ENCODE measurements at regions not wholly inside any gene's neighbourhood (a gene's known extent, or its start where the extent isn't known, plus 50 kb on each side); places are given as distances from the start of the nearest gene placed in this dataset.

GRCh38 chr1:186568221-186568620, 107.3 kb upstream of the PDC start:
- TF ChIP-seq MAX (IDR thresholded peaks at IDR 0.05; ENCODE audit: low read depth, low read length) (no peak), CTCF (IDR thresholded peaks at IDR 0.05; ENCODE audit: low read depth, low read length) (no peak), POLR2A (IDR thresholded peaks at IDR 0.05; ENCODE audit: extremely low read depth, insufficient read length) (no peak), MYC (IDR thresholded peaks at IDR 0.05; ENCODE audit: low read depth, low read length) (no peak)
- H3K4me3 ChIP-seq (ENCODE audit: low read depth, low read length): no peak overlapping the region
- DNase-seq (ENCODE audit: low read depth): no peak

GRCh38 chr1:186566140-186566855, 105.4 kb upstream of the PDC start:
- TF ChIP-seq MYC (IDR thresholded peaks at IDR 0.05; ENCODE audit: low read depth, low read length) (no peak), POLR2A (IDR thresholded peaks at IDR 0.05; ENCODE audit: extremely low read depth, insufficient read length) (no peak), CTCF (IDR thresholded peaks at IDR 0.05; ENCODE audit: low read depth, low read length) (no peak), MAX (IDR thresholded peaks at IDR 0.05; ENCODE audit: low read depth, low read length) (no peak)

GRCh38 chr1:186564582-186564981, 103.7 kb upstream of the PDC start:
- TF ChIP-seq CTCF (IDR thresholded peaks at IDR 0.05; ENCODE audit: low read depth, low read length) (no peak), POLR2A (IDR thresholded peaks at IDR 0.05; ENCODE audit: extremely low read depth, insufficient read length) (no peak), MYC (IDR thresholded peaks at IDR 0.05; ENCODE audit: low read depth, low read length) (no peak), MAX (IDR thresholded peaks at IDR 0.05; ENCODE audit: low read depth, low read length) (no peak)
- no peak for DNase-seq (ENCODE audit: low read depth)
- H3K4me3 ChIP-seq (ENCODE audit: low read depth, low read length): no peak overlapping the region

More at GRCh38 chr1:186566140-186566855, 105.4 kb upstream of the PDC start:
- no peak for DNase-seq (ENCODE audit: low read depth)
- H3K4me3 ChIP-seq (ENCODE audit: low read depth, low read length): no peak overlapping the region

- TF ChIP-seq CTCF (IDR thresholded peaks at IDR 0.05; ENCODE audit: low read depth, low read length) (no peak), POLR2A (IDR thresholded peaks at IDR 0.05; ENCODE audit: extremely low read depth, insufficient read length) (no peak), MYC (IDR thresholded peaks at IDR 0.05; ENCODE audit: low read depth, low read length) (no peak), MAX (IDR thresholded peaks at IDR 0.05; ENCODE audit: low read depth, low read length) (no peak)
- DNase-seq (ENCODE audit: low read depth): no peak
- no peak overlapping the region for H3K4me3 ChIP-seq (ENCODE audit: low read depth, low read length)
These were observed 98.7 kb upstream of the PDC start for GRCh38 chr1:186559601-186560116.

- TF ChIP-seq CTCF (IDR thresholded peaks at IDR 0.05; ENCODE audit: low read depth, low read length) (no peak), MAX (IDR thresholded peaks at IDR 0.05; ENCODE audit: low read depth, low read length) (no peak)
- no peak overlapping the region for H3K4me3 ChIP-seq (ENCODE audit: low read depth, low read length)
- no peak for DNase-seq (ENCODE audit: low read depth)
These were observed 96.3 kb upstream of the PDC start for GRCh38 chr1:186557147-186557777.

Data from NB4 (cell line).